ENCODE measurements at regions not wholly inside any gene's neighbourhood (a gene's known extent, or its start where the extent isn't known, plus 50 kb on each side); places are given as distances from the start of the nearest gene placed in this dataset.

DNA sequence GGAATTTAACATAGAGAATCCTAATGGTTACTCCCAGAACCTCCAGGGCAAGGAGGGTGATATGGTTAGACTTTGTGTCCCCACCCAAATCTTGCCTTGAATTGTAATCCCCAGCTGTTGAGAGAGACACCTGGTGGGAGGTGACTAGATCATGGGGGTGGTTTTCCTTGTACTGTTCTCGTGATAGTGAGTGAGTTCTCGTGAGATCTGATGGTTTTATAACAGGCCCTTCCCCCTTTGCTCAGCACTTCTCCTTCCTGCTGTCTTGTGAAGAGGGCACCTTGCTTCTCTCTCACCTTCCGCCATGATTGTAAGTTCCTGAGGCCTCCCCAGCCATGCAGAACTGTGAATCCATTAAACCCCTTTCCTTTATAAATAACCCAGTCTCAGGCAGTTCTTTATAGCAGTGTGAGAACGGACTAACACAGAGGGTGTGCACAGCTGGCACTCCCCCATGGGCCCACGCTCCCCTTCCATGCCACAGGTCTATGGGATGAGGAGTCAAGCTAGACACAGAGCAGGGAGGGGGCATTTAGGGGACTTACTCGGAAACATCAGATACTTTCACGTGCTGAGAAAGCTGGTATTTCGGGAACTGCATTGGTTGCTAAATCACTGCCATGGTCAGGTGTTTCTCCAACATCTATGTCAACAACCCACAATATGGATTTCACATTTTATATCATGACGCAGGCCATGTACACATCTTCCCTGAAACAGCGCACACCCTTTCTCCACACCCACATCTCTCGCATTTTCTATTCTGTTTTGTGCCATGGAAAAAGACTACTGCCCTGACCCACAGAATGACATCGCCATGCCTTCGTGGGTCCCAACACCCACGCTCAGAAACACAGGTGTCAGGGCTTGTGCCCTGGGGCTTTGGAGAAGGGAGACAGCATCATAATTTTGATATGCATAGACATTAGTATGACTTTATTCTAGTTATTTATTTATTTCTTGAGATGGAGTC, 199.1 kb upstream of the GSE1 start:
- DNase-seq (ENCODE audit: low read depth) = no peak
- TF ChIP-seq, protein P1, sequence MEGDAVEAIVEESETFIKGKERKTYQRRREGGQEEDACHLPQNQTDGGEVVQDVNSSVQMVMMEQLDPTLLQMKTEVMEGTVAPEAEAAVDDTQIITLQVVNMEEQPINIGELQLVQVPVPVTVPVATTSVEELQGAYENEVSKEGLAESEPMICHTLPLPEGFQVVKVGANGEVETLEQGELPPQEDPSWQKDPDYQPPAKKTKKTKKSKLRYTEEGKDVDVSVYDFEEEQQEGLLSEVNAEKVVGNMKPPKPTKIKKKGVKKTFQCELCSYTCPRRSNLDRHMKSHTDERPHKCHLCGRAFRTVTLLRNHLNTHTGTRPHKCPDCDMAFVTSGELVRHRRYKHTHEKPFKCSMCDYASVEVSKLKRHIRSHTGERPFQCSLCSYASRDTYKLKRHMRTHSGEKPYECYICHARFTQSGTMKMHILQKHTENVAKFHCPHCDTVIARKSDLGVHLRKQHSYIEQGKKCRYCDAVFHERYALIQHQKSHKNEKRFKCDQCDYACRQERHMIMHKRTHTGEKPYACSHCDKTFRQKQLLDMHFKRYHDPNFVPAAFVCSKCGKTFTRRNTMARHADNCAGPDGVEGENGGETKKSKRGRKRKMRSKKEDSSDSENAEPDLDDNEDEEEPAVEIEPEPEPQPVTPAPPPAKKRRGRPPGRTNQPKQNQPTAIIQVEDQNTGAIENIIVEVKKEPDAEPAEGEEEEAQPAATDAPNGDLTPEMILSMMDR (IDR thresholded peaks at IDR 0.05; ENCODE audit: control insufficient read depth, insufficient read depth, low read depth, low read length, missing control alignments) = no peak
- H3K4me3 ChIP-seq (ENCODE audit: control insufficient read depth, low read depth, low read length) = no peak overlapping the region

DNA sequence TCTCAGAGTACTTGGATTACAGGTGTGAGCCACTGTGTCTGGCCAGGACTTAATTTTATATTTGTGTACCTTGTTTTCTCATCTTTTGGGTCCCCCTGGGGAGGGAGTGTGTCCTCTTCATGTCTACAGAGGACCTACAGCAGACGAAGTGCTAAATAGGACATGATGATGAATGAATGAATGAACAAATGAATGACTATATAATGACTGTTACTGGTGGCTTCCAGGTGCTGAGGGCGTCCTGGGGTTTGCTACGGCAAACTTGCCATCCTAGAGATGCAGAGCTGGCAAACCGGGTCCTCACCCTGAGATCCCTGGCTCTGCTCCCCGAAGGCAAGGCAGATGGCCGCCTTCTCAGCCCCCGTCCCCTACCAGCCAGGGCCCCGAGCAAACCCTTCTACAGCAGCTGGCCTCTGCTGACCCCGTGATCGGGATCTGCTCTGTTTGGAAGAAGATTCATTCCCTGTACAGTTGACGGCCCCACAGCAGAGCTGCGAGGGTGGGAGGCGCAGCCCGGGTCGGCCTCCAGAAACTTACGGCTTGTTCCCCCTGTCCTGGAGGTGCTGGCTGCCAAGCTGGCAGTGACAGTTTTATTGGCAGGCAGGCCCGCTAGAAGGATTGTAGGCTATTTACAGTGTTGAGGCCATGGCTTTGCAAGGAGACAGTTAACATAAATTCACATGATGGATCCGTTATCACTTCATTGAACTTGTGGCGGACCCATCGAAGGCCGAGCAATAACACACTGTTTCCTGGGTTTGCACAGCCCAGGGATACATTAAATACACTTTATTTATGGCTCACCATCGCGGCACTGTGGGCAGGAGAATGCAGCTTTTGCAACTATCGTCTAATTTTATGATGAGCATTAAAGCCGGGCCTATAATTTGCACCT, 197.7 kb upstream of the GSE1 start:
- no peak for DNase-seq (ENCODE audit: low read depth)
- no peak overlapping the region for H3K4me3 ChIP-seq (ENCODE audit: control insufficient read depth, low read depth, low read length)

DNA sequence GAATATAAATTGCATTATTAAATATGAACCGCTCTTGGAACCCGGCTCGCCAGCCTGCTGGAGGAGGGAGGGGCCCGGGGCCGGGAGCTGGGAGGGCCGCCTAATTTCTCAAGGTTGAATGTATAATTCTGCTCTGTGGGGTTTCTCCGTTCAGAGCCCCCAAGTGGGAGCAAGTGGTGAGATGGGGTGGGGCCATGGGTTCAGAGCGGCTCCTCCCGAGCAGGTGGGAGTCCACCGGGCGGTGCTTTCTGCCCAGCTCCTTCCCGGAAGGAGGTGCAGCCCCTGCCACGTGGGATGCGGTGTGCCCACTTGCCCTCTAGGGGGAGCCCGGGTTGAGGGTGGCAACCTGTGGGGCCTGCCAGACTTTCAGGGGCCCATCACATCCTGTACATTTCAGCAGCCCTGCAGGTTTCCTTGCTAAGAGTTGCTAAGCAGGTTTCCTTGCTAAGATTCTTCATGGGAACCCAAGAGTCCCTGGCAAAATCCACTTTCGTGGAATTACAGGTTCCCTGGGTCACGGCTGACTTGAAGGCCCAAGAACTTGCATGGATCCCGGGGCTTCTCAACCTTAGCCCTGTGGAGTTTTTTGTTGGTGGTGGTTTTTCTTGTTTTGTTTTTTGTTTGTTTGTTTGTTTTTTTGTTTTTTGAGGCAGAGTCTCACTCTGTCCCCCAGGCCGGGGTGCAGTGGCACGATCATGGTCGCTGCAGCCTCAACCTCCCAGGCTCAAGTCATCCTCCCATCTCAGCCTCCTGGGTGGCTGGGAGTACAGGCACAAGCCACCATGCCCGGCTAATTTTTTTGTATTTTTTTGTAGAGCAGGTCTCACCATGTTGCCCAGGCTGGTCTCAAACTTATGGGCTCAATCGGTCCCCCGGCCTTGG, 196.7 kb upstream of the GSE1 start:
- TF ChIP-seq, protein P1 (IDR thresholded peaks at IDR 0.05; ENCODE audit: control insufficient read depth, insufficient read depth, low read depth, low read length, missing control alignments) = peak; percentile 74
- no peak for DNase-seq (ENCODE audit: low read depth)
- no peak overlapping the region for H3K4me3 ChIP-seq (ENCODE audit: control insufficient read depth, low read depth, low read length)

More for the DNA sequence above, 197.7 kb upstream of the GSE1 start:
- TF ChIP-seq, protein P1 (IDR thresholded peaks at IDR 0.05; ENCODE audit: control insufficient read depth, insufficient read depth, low read depth, low read length, missing control alignments) = no peak

DNA sequence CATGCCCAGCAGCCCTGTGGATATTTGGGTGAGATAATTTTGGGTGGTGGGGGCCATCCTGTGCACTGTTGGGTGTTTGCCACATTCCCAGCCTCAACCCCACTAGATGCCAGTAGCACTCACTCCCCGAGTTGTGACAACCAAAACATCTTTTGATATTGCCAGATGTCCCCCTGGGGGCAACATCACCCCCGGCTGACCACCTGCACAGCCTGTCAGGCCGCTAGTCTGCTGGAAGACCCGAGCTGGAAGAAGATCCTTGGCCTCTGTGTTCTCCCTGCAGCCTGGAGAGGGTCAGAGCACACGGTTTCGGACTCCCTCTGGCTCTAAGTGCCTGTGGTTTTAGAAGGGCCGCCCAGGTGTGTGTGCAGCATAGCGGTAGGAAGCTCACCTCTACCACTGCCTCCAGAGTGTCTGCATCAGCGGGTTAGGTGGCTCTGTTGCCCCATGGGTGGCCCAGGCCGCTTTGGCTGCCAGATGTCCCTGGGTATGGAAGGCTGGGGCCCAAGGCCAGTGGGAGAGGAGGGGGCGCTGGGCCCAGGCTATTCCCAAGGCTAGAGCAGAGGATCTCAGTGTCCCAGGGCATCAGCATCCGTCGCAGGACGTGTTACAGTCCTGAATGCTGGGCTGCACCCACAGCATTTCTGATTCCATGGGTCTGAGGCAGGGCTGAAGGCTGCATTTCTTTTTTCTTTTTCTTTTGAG, 195.8 kb upstream of the GSE1 start:
- TF ChIP-seq, protein P1 (IDR thresholded peaks at IDR 0.05; ENCODE audit: control insufficient read depth, insufficient read depth, low read depth, low read length, missing control alignments) = no peak
- DNase-seq (ENCODE audit: low read depth) = no peak
- no peak overlapping the region for H3K4me3 ChIP-seq (ENCODE audit: control insufficient read depth, low read depth, low read length)

DNA sequence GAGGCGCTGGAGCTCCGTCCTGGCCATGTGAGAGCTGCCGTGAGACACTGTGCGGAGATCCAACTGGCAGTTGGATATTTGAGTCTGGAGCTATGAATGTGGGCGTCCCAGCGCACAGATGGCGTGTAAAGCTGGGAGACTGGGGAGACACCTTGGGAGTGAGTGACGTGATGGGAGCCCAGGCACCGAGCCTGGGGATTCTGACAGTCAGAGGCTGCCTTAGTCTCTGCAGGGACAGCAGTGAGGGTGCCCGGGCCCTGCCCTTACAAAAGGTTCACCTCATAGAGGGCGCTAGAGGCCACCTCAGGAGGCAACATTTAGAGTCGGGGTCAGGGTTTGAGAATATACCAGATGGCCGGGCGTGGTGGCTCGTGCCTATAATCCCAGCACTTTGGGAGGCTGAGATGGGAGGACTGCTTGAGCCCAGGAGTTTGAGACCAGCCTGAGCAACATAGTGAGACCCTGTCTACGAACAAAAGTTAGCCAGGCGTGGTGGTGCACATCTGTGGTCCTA, 194.1 kb upstream of the GSE1 start:
- TF ChIP-seq, protein P1 (IDR thresholded peaks at IDR 0.05; ENCODE audit: control insufficient read depth, insufficient read depth, low read depth, low read length, missing control alignments) = no peak
- H3K4me3 ChIP-seq (ENCODE audit: control insufficient read depth, low read depth, low read length) = no peak overlapping the region
- DNase-seq (ENCODE audit: low read depth) = no peak
